ENCODE measurements at regions not wholly inside any gene's neighbourhood (a gene's known extent, or its start where the extent isn't known, plus 50 kb on each side); places are given as distances from the start of the nearest gene placed in this dataset.
"Not testable (repeated sequence)": the region's sequence is repeated elsewhere in the genome, so short reads cannot be mapped to it uniquely, and the experiment has no call there.

DNA sequence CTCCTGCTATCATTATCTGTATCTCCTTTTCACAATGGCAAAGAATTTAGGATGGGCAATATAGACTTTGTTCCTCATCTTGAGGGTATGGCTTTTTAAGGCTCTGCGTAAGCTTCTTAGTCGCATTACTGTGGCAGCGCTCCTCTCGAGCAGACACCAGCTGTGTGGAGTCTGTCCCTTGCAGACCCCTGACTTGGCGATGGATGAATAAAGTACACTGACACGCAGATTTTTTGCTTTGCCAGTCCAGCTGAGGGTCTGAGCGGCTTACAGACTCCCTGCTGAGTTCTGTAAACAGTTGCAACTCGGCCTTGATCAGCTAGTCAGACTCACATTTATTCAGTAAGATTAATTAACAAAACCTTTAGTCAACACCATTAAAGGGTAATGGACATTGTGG, 390.0 kb upstream of the CNTN5 start:
- DNase-seq: no peak

DNA sequence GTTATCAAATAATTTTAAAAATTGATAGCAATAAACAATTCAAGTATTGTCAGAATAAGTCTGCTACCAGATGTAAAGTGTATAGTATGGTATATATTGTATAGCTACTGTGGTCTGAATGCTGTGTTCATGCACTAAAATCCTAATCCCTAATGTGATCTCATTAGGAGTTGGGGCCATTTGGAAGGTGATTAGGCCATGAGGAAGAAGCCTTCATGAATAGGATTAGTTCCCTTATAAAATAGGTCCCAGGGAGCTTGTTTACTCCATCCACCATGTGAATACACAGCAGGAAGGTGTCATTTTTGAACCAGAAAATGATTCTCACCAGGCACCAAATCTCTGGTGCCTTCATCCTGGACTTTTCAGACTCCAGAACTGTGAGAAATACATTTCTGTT, 363.0 kb upstream of the CNTN5 start:
- no peak for DNase-seq

DNA sequence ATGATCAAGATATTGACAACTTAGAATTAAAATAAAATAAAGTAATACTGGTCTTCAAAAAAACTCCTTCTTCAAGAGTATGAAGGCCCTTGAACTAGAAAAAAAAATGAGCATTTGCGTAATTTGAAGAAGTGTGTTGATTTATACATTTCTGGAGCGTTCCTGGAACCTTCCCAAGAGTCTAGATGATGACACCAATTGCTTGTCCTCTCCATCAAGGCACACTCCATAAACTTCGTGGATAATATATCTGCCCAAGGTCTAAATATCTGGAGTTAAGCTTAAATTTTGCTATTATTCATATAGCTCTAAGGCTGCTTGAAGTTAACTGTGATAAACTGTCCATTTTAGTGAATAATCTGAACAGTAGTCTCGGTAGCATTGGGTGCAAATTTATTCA, 361.3 kb upstream of the CNTN5 start:
- no peak for DNase-seq

DNA sequence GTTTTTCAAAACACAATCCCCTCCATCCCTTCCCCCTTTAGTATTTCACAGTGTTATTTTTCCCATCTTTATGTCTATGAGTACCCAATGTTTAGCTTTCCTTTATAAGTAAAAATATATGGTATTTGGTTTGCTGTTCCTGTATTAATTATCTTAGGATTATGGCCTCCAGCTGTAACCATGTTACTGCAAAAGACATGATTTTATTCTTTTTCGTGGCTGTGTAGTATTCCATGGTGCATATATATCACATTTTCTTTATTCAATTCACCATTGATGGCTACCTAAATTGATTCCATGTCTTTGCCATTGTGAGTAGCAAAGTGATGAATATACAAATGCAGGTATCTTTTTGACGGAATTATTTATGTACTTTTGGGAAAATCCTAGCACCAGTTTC, 346.4 kb upstream of the CNTN5 start:
- no peak for DNase-seq

DNA sequence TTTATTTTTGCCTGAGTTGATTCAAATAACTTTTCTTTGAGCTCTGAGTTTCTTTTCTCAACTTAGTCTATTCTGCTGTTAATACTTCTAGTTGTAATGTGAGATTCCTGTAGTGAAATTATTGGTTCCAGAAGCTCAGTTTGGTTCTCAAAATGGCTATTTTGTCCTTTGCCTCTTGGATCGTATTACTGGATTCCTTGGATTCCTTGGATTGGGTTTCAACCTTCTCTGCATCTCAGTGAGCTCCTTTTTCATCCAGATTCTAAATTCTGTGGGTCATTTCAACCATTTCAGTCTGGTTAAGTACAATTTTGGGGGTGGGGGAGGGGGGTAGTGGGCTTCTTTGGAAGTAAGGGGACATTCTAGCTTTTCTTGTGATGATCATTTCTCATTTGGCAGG, 341.1 kb upstream of the CNTN5 start:
- no peak for DNase-seq

DNA sequence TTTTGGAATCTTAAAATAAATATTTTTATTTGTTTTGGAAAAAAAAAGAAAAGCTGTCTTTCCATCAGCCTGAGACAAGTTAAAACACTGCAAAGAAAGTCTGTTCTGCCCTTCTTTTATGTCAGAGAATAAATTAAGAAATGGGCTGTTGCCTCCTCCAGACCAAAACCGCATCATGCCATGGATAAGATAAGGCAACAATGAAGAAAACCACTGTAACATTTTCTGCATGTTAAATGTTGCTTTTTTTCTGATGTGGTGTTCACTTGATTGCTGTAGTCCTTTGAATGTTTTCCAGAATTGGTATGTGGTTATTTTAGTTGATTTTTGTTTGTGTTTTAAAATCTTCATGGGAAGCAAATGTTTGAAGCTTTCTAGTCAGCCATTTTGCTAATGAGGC, 319.2 kb upstream of the CNTN5 start:
- no peak for DNase-seq

DNA sequence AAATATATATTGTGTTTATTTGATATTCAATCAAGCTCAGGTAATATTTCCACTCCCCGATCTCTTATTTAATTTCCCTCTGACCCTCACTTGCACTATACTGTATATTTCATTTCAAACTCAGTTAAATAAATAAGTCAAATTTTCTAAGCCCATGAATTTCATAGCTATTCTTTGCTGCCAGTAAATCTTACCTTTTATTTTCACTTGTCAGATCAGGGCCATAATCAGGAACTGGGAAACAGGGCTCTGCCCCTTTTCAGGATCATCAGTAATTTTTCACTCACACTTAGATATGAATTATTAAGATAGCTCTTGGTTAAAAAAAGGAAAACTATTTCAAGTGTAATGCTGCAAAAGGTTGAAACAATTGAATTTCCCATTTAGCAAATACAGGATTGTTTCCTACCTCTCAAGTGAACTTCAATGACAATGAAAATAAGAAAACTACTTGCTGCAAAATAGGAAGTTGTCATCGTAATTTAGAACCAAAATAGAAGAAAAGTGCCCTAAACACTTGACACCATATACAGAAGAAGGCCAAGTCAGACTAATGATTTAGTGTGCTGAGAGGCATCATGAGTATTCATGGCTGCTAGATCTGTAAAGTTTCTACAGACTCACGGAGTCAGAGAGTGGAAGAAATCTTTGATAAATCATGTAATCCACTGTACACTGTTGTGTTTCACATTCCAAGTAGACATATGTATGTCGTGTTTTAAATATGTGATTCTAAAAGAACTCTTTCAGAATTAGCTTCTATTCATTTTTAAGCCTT, 316.8 kb upstream of the CNTN5 start:
- no peak for DNase-seq

DNA sequence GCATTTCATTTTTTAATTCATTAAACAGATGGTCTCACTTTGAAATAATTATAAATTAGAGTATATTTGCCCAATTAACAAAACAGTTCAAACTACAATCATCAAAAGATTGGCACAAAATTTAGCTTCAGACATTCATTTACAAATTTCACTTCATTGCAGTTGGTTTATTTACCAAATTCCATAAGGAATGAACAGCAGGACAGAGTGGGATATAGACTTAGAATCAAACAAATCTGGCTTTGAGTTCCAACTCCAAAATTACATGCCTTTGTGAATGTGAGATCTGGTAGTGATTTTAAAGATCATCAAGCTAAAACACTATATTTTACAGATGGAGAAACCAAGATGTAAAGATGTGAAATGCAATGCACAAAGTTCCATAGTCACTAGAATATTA, 310.7 kb upstream of the CNTN5 start:
- DNase-seq: no peak

DNA sequence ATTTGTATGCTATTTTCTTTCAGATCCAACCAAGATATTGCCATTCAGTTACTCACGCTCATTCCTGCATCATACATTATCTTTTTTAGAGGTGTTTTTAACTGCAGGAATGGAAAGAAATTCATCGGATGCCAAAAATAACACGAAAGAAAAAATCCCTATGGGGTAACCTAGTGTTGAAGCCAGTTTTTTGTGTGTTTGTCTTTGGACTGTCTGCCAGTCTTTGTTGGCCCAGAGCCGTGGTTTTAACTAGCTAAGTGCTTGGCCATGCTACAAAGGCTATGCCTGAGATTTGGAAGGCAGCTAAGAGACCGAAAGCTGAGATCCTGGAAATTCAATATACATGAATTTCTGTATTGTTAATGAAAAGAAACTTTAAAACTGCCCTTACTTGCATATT, 309.8 kb upstream of the CNTN5 start:
- no peak for DNase-seq

DNA sequence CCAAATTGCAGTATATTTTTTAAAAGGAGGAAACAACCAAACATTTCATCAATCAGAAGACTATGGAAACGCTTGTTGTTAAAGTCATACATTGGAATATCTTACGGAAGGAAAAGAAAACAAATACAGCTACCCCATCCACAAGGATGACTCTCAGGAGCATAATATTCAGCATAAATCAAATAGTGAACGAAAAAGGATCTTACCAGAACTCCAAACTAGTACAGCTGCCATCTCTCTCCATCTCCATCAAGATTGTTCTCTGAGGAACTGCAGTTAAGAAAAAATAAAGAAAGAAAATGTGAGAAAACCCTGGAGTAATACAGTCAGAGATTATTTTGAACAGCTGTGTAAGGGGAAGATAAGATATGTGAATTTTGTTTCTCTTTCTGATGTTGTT, 299.8 kb upstream of the CNTN5 start:
- no peak for DNase-seq

DNA sequence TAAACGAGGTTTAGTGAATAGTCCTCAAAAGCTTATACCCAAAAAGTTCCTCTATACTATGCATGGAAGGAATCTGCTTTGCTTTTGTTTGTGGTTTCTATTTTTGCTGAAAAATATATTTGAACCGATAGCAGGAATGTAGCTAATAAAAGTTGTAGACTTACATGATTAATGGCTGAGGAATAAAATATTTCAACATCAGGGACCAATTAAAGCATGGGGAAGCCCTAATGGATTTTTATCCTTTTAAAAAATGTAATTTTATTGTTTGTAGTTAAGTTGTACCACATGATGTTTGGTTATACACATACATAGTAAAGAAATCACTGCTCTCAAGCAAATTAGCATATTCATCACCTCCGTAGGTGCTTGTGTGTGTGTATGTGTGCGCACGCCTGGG, 295.3 kb upstream of the CNTN5 start:
- no peak for DNase-seq

DNA sequence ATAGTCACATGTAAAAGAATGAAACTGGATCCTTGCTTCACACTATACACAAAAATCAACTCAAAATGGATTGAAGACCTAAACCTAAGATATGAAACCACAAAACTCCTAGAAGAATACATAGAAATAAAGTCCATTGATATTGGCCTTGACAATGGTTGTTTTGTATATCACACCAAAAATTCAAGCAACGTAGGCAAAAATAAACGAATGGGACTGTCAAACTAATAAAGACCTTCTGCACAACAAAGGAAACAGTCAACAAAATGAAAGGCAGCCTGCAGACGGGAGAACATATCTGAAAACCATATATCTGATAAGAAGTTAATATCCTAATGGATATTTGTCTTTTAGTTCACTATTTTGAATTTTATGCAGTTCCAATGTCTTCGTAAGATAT, 292.3 kb upstream of the CNTN5 start:
- no peak for DNase-seq

DNA sequence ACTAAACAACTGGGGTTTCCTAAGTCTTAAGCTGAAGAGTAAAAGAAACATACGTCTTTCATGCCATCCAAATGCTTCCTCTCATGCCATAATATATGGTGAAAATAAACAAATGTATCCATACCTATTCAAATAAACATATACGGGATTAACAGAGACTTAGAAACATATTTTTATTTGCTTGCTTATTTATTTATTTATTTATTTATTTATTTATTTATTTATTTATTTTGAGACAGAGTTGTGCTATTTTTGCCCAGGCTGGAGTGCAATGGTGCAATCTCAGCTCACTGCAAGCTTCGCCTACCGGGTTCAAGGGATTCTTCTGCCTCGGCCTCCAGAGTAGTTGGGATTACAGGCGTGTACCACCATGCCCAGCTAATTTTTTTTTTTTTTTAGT, 291.6 kb upstream of the CNTN5 start:
- DNase-seq: no peak

DNA sequence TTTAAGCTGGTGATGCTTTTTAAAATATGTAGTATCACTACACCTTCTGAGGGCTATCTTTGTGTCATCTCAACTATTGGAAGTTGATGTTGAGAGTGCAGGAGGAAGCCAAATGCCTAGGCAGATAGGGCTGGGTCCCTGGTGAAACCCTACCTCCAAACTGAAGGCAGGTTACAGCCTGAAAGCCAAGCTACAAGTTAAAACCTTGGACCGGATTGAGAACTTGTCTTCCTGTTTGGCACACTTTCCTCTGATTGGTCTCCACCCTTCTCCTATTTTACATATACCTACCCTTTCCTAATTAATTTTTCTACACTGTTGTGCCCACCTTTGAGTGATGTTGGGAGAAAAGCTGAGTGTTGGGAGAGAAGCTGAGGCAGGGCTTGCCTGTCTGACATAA, 287.8 kb upstream of the CNTN5 start:
- DNase-seq: no peak

DNA sequence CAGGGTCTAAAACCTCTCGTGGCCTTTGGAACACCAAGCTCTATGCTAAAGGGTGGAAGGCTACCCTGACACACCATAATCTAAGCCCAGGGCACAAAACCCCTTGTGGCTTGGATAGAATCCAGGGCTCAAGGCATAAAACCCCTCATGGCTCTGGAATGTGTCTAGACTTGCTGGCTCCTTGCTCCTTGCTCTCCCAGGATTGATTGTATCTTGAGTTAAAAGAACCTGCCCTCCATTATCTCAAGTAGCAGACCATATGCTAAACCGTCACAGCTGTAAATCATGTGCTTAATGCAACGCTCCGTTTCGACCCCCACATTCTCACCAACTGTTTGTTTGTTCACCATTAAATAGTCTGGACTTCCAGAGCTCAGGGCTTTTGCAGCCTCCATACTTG, 287.4 kb upstream of the CNTN5 start:
- DNase-seq: not testable (repeated sequence)

DNA sequence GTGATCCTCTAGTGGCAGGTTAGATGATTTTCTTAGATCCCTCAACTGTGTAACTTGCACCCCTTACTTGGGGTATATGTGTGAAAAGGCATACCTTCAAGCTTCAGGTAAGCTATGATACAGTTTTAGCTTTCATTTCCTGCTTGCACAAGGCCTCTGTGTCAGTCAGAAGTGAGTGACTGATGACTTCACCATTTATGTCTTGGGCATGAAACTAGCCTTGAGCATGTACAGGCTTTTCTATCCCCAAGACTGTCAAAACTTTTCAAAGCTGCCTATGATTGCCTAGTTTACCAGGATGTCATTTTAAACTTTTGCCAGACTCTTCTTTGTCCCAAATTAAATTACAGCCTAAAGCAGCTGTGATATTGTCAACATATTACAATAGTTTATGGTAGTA, 286.1 kb upstream of the CNTN5 start:
- DNase-seq: no peak

DNA sequence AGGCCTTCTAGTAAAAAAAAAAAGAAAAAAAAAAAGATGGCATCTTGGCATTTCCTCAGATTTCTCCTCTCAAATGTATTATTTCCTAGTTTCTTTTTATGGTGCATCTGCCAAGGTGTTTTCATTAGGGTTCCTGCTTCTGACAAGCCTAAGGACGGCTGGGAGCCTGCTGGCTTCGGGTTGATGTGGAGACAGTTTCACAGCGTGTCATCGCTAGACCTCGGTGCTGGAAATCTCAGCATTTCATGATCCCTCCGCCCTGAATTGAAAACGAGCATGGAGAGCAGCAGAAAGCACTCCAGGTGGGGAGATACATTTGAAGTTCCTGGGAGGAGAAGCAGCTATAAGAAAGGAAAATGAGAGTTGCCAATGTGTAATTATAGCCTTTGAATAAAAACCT, 283.9 kb upstream of the CNTN5 start:
- DNase-seq: no peak

DNA sequence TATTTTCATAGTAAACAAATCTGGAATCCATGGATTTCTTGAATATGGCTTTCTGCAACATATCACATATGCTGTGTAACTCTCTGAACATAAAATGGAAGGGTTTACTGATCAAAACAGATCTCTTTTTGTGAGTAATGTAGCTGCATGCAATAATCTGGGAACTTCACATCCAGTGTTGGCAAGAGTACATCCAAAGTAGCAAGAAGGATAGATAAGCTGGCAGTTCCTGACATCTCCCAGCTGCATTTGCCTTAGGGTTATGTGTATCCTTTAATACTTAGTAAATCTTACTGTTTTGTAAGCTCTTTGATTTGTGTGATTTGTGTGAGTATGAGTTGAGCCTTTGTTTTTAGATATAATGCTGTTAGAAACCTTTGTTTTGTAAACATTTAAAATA, 280.4 kb upstream of the CNTN5 start:
- DNase-seq: no peak

DNA sequence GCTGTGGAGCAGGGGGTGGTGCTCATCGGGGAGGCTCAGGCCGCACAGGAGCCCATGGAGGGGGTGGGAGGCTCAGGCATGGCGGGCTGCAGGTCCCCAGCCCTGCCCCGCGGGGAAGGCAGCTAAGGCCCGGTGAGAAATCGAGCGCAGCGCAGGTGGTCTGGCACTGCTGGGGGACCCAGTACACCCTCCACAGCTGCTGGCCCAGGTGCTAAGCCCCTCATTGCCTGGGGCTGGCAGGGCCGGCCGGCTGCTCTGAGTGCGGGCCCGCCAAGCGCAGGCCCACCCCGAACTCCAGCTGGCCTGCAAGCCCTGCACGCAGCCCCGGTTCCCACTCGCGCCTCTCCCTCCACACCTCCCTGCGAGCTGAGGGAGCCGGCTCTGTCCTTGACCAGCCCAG, 257.3 kb upstream of the CNTN5 start:
- not testable (repeated sequence) for DNase-seq

DNA sequence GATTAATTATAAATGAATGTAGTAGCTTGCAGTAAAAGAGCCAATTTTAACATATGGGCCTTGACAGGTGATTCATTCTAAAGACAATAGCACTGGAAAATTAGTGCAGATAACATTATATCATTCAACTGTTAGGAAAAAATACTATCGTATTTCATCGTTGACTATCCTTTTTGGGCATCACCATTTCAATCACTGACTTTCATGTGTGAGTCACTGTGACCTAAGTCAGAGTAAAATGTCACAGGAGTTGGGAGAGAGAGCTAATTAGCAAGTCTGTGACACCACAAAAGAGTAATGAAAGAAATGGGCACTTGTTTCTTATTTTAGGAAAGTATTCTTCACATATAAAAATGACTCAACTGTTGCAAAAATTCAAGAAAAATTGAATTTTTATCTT, 253.8 kb upstream of the CNTN5 start:
- DNase-seq: no peak

DNA sequence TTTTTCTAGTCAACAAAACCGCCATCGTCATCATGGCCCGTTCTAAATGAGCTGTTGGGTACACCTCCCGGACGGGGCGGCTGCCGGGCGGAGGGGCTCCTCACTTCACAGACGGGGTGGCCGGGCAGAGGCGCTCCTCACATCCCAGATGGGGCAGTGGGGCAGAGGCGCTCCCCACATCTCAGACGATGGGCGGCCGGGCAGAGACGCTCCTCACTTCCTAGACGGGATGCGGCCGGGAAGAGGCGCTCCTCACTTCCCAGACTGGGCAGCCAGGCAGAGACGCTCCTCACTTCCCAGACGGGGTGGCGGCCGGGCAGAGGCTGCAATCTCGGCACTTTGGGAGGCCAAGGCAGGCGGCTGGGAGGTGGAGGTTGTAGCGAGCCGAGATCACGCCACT, 250.7 kb upstream of the CNTN5 start:
- DNase-seq: not testable (repeated sequence)

DNA sequence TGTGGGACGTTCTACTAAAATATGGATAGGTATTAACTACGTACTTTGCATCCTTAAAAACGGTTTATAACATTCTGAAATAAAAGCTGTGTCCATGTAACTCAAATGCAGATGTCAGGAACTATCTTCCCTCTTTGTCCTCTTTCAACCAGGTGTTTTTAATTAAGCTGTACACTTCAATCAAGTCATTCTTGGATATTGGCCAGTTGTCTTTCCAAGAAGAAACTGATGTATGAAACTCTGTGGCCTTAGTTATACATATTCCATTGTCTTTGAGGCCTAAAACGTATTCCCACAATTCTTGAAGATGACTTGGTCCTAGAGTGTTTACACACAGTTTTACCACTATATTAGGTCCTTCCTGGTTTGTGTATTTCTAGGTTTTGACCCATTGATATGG, 249.0 kb upstream of the CNTN5 start:
- no peak for DNase-seq

DNA sequence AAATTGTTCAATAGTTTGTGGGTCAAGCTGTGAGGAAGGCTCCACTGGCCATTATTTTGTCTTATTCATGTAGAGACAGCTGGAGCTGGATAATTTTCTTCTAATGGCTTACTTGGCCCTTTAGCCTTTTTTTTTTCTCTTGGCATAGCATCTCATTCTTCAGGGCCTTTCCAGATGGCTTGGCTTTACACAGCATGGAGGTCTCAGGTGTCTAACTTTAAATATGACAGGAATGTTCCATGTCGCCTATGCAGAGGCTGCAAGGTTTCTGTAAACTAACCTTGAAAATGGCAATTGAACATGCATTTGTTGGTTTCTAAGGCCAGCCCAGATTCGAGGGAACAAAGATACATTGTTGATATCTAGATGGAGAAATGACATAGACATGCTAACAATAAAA, 247.9 kb upstream of the CNTN5 start:
- DNase-seq: no peak

DNA sequence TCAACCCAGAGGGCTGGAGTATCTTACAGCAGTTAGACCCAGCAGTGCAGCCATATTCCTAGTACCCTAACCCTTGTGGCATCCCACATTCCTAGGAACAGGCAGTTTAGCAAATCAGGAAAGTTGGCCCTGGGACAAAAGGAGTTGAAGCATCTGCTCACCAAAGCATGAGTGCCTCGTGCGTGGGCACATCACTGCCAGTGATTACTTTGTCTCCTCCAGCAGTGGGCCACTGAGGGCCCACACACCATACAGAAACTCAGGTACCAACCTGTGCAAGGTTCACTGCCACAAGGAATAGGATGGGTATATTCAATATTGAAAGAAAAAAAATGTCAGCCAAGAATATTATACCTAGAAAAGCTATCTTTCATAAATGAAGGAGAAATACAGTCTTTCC, 227.5 kb upstream of the CNTN5 start:
- no peak for DNase-seq

DNA sequence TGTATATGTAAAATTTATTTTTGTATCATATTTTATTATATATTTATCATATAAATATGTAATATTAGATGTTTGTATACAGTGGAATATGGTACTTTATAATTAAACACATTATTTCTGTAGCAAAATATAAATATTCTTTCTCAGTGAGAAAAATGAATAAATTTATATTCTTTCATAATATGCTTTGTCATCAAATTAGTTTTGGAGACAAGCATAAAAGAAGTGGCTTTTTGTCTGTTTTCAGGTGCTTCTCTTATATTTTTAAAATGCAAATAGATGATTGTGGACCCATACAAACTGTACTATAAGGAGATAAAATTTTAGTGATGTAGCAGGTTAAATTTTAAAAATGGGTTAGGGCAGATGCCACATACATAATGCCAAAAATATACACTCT, 222.4 kb upstream of the CNTN5 start:
- DNase-seq: no peak

DNA sequence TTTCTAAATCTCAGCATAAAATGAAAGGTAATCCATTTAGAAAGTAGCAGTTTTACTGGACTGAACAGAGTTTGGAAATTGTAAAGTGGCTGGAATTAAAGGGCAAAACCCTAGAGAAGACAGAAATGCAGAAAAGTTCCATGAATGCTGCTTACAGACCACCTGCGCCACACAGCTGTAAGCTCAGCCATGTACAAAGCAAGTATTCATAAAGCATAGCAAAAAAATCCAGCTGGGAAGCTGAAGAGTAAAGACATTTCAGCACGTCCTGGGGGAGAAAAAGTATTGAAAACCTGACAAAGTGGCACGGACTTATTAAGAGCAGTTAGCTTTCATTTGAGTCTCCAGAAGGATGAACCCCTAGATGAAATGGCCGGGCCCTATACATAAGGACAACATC, 220.1 kb upstream of the CNTN5 start:
- no peak for DNase-seq
